ENCODE measurements at regions not wholly inside any gene's neighbourhood (a gene's known extent, or its start where the extent isn't known, plus 50 kb on each side); places are given as distances from the start of the nearest gene placed in this dataset.

- no peak for ATAC-seq (ENCODE audit: low FRiP score in 2 of 2)
- TF ChIP-seq POLR2AphosphoS5 (IDR thresholded peaks at IDR 0.05) (no peak), POLR2A (IDR thresholded peaks at IDR 0.05) (no peak), EP300 (IDR thresholded peaks at IDR 0.05) (no peak), CTCF (IDR thresholded peaks at IDR 0.05) (no peak)
- H3K9me3 ChIP-seq: no peaks in the 10 kb centered on the region
These were observed 1291.9 kb downstream of the SI start for GRCh38 chr3:163786416-163786815.

GRCh38 chr3:163785693-163786092 lies 1292.6 kb downstream of the SI start:
- ATAC-seq (ENCODE audit: low FRiP score in 2 of 2) (no peak), DNase-seq (no peak)
- no peak for TF ChIP-seq EP300 (IDR thresholded peaks at IDR 0.05)
- no peak for TF ChIP-seq CTCF (IDR thresholded peaks at IDR 0.05)
- TF ChIP-seq POLR2AphosphoS5 (IDR thresholded peaks at IDR 0.05): no peak
- no peak for TF ChIP-seq POLR2A (IDR thresholded peaks at IDR 0.05)
- Histone ChIP-seq H3K4me1 (no peaks in the 10 kb centered on the region), H3K9me3 (no peaks in the 10 kb centered on the region), H3K27me3 (no peaks in the 10 kb centered on the region), H3K4me3 (no peak overlapping the region), H3K27ac (no peak overlapping the region), H3K36me3 (no peaks in the 10 kb centered on the region)

More at GRCh38 chr3:163786416-163786815, 1291.9 kb downstream of the SI start:
- 57 to 83% methylated on average over 1 to 2 of the region's 2 CpGs for WGBS, 2 donors
- no peak for DNase-seq
- H3K27me3 ChIP-seq: no peaks in the 10 kb centered on the region
- no peaks in the 10 kb centered on the region for H3K36me3 ChIP-seq
- H3K4me3 ChIP-seq: no peak overlapping the region
- H3K27ac ChIP-seq: no peak overlapping the region
- H3K4me1 ChIP-seq: no peaks in the 10 kb centered on the region

- Histone ChIP-seq H3K27ac (no peak overlapping the region), H3K36me3 (no peaks in the 10 kb centered on the region), H3K4me3 (no peak overlapping the region), H3K4me1 (no peaks in the 10 kb centered on the region), H3K9me3 (no peaks in the 10 kb centered on the region), H3K27me3 (no peaks in the 10 kb centered on the region)
- no peak for DNase-seq
- 53 to 55% methylated on average over 13 of the region's 13 CpGs for WGBS, 2 donors
- no peak for TF ChIP-seq POLR2A (IDR thresholded peaks at IDR 0.05)
- TF ChIP-seq CTCF (IDR thresholded peaks at IDR 0.05): no peak
- no peak for TF ChIP-seq POLR2AphosphoS5 (IDR thresholded peaks at IDR 0.05)
- TF ChIP-seq EP300 (IDR thresholded peaks at IDR 0.05): no peak
- no peak for ATAC-seq (ENCODE audit: low FRiP score in 2 of 2)
These were observed 1298.6 kb downstream of the SI start for GRCh38 chr3:163779396-163780344.

GRCh38 chr3:163776743-163777142 lies 1301.6 kb downstream of the SI start:
- no peaks in the 10 kb centered on the region for H3K36me3 ChIP-seq
- TF ChIP-seq EP300 (IDR thresholded peaks at IDR 0.05) (no peak), POLR2A (IDR thresholded peaks at IDR 0.05) (no peak), POLR2AphosphoS5 (IDR thresholded peaks at IDR 0.05) (no peak), CTCF (IDR thresholded peaks at IDR 0.05) (no peak)
- no peaks in the 10 kb centered on the region for H3K27me3 ChIP-seq
- H3K4me1 ChIP-seq: no peaks in the 10 kb centered on the region
- no peak for DNase-seq
- no peak overlapping the region for H3K4me3 ChIP-seq
- no peaks in the 10 kb centered on the region for H3K9me3 ChIP-seq
- ATAC-seq (ENCODE audit: low FRiP score in 2 of 2): no peak
- H3K27ac ChIP-seq: no peak overlapping the region

GRCh38 chr3:163773136-163773535 lies 1305.2 kb downstream of the SI start:
- DNase-seq: no peak
- H3K4me3 ChIP-seq: no peak overlapping the region
- H3K27me3 ChIP-seq: no peaks in the 10 kb centered on the region

More at GRCh38 chr3:163773136-163773535, 1305.2 kb downstream of the SI start:
- H3K36me3 ChIP-seq: no peaks in the 10 kb centered on the region
- no peaks in the 10 kb centered on the region for H3K4me1 ChIP-seq
- no peak for ATAC-seq (ENCODE audit: low FRiP score in 2 of 2)
- TF ChIP-seq POLR2AphosphoS5 (IDR thresholded peaks at IDR 0.05) (no peak), EP300 (IDR thresholded peaks at IDR 0.05) (no peak), CTCF (IDR thresholded peaks at IDR 0.05) (no peak), POLR2A (IDR thresholded peaks at IDR 0.05) (no peak)
- no peak overlapping the region for H3K27ac ChIP-seq
- no peaks in the 10 kb centered on the region for H3K9me3 ChIP-seq
